ENCODE measurements at regions not wholly inside any gene's neighbourhood (a gene's known extent, or its start where the extent isn't known, plus 50 kb on each side); places are given as distances from the start of the nearest gene placed in this dataset.

- TF ChIP-seq CTCF (IDR thresholded peaks at IDR 0.05) (no peak), POLR2A (IDR thresholded peaks at IDR 0.05) (no peak)
These were observed 182.9 kb upstream of the FGGY start for GRCh38 chr1:59113876-59114457.

Measured in tibial nerve (tissue), 3 donors.